H1 (cell line): ENCODE measurements at regions not wholly inside any gene's neighbourhood (a gene's known extent, or its start where the extent isn't known, plus 50 kb on each side); places are given as distances from the start of the nearest gene placed in this dataset.

Experiments
- ASH2L ChIP-seq: fragments of 200-600, 300-600 bp; sonication (generic); IDR thresholded peaks from one replicate; pipeline ENCODE4 v1.7.1; 2017; ENCODE audit warnings: low read length
- ATF2 ChIP-seq: IDR thresholded peaks from 2 replicates; pipeline ENCODE4 v1.6.1; 2012; ENCODE audit warnings: low read length, inconsistent platforms
- BRCA1 ChIP-seq: IDR thresholded peaks from 2 replicates; pipeline ENCODE4 v1.6.1; 2012; ENCODE audit warnings: low read depth, low read length, improper control_type of control experiment
- CHD2 ChIP-seq: IDR thresholded peaks from 2 replicates; pipeline ENCODE4 v1.6.1; 2012; ENCODE audit warnings: low read length, improper control_type of control experiment
- CHD7 ChIP-seq: fragments of 300-600 bp; sonication (generic); IDR thresholded peaks from 2 replicates; pipeline ENCODE4 v1.7.1; 2012; ENCODE audit warnings: low read length, moderate library complexity, mild to moderate bottlenecking, inconsistent platforms; ENCODE audit not compliant: insufficient replicate concordance
- CREB1 ChIP-seq: IDR thresholded peaks from 2 replicates; pipeline ENCODE4 v1.6.1; 2012; ENCODE audit warnings: inconsistent platforms
- KDM4A ChIP-seq: IDR thresholded peaks from one replicate; pipeline ENCODE4 v1.7.1; 2012; ENCODE audit warnings: low read depth, mild to moderate bottlenecking, moderate library complexity, low read length, inconsistent platforms; ENCODE audit not compliant: severe bottlenecking
- KDM5A ChIP-seq: fragments of 200-600 bp; IDR thresholded peaks from 2 replicates; pipeline ENCODE4 v1.7.1; 2012; ENCODE audit warnings: mild to moderate bottlenecking, low read length, inconsistent platforms, mixed read lengths
- MAFK ChIP-seq: IDR thresholded peaks from 2 replicates; pipeline ENCODE4 v1.6.1; 2012; ENCODE audit warnings: low read depth, mild to moderate bottlenecking, improper control_type of control experiment, low read length
- NRF1 ChIP-seq: IDR thresholded peaks from 2 replicates; pipeline ENCODE4 v1.6.1; 2011; ENCODE audit warnings: mild to moderate bottlenecking, low read depth, low read length, improper control_type of control experiment
- YY1 ChIP-seq: IDR thresholded peaks from 2 replicates; pipeline ENCODE4 v1.6.1; 2011; ENCODE audit warnings: low read depth, mild to moderate bottlenecking, low read length

GRCh38 chr6:2522521-2522920, 228.2 kb downstream of the MYLK4 start (continued):
- TF ChIP-seq CHD7 (no peak), KDM4A (no peak), NRF1 (no peak), BRCA1 (no peak), MAFK (no peak), ASH2L (no peak), YY1 (no peak), CREB1 (no peak), KDM5A (no peak), CHD2 (no peak), ATF2 (no peak)
